SH-SY5Y (cell line): ENCODE measurements at regions not wholly inside any gene's neighbourhood (a gene's known extent, or its start where the extent isn't known, plus 50 kb on each side); places are given as distances from the start of the nearest gene placed in this dataset.

ENCODE experiments used
- GATA2 ChIP-seq: IDR thresholded peaks from 2 replicates; pipeline ENCODE4 v1.6.1; 2011; ENCODE audit warnings: mild to moderate bottlenecking, low read depth, low read length
- GATA3 ChIP-seq: IDR thresholded peaks from 2 replicates; pipeline ENCODE4 v1.6.1; 2011; ENCODE audit warnings: low read depth, mild to moderate bottlenecking, low read length, moderate library complexity

DNA sequence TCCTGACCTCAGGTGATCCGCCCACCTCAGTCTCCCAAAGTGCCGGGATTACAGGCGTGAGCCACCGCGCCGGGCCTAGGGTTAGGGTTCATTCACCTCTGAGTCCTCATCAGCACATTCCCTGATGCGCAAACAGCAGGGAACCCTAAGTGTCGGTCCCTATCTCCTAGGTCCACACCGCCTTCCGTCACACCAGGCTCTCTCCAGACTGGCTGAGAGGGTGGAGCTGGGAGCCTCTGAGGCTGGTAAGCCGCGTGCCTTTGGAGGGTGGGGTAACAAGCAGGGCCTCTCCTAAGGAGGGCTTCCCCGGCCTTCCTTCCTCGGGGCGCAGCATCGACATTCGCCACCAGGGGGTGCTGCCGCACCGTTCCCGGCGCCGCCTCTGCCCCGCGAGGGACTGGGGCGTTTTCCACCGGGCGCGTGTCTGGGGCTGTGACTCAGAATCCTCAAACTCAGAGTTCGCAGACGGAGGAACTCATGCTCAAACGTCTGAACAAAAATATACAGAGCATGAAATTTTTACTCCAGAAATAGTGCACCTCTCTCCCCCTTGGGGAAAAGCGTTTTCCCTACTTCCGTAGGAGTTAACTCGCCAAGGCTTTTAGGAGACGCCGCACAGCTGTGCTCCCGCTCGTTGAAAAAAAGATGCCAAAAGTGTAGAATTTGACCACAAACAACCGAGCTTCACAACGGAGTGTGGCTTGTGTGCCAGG is 63.9 kb upstream of the ASAP2 start:
- TF ChIP-seq GATA2 (no peak), GATA3 (no peak)

DNA sequence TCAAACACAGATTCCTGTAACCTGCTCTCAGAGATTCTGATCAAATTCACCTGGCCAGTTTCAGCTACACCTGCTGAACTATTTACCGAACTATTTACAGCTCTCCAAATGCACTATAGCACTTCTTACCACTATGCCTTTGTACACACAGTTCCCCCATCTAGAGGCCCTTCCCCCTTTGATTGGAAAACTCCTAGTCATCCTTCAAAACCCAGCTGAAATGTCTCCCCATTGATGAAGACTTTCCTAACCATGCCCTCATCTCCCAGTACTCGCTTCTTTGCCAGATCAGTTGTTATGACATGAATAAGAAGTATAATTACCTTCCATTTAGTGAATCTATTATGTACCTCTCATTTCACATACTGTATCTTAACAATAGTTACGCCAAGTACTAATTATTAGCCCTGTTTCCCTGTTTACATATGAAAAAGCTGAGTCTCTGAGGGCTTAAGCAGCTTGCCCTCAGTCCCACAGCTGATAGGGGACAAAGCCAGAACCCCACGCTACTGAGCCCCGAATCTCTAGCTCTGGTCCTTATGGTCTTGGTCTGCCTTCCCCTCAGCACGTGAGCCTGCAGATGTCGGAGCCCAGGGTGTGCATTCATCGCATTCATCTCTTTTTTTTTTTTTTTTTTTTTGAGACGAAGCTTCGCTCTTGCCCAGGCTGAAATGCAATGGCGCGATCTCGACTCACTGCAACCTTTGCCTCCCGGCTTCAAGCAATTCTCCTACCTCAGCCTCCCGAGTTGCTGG is 64.7 kb upstream of the ASAP2 start:
- no peak for TF ChIP-seq GATA2
- TF ChIP-seq GATA3 = no peak

DNA sequence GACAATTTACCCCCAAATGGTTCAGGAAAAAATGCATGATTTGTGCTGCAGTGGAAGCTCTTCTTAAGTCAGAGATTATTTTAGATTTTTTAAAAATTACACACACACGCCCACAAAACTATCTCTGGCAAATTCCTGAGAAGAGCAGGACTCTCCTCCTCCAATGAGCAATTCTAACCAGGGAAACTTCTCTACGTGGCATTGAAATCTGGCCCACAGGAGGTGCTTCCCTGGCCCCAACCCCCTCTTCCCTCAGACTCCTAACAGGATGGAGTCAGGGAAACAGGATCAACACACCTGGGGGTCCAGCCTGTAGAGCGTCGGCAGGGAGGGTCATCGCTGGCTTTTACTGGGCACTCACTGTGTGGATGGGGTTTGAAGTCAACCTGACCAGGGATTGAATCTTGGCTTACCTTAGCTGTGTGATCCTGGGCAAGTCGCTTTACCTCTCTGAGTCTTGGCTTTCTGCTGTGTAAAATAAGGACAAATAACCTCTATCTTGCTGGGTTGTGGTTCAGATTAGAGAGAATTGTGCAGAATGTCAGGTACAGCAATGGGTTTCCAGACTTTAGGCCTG is 65.4 kb upstream of the ASAP2 start:
- TF ChIP-seq GATA2 = no peak
- TF ChIP-seq GATA3 = no peak

- TF ChIP-seq GATA3 (no peak), GATA2 (no peak)
Observed at GRCh38 chr2:9140645-9141044, 66.0 kb upstream of the ASAP2 start.

GRCh38 chr2:9139491-9140443 is 66.8 kb upstream of the ASAP2 start:
- no peak for TF ChIP-seq GATA3
- TF ChIP-seq GATA2 = no peak

DNA sequence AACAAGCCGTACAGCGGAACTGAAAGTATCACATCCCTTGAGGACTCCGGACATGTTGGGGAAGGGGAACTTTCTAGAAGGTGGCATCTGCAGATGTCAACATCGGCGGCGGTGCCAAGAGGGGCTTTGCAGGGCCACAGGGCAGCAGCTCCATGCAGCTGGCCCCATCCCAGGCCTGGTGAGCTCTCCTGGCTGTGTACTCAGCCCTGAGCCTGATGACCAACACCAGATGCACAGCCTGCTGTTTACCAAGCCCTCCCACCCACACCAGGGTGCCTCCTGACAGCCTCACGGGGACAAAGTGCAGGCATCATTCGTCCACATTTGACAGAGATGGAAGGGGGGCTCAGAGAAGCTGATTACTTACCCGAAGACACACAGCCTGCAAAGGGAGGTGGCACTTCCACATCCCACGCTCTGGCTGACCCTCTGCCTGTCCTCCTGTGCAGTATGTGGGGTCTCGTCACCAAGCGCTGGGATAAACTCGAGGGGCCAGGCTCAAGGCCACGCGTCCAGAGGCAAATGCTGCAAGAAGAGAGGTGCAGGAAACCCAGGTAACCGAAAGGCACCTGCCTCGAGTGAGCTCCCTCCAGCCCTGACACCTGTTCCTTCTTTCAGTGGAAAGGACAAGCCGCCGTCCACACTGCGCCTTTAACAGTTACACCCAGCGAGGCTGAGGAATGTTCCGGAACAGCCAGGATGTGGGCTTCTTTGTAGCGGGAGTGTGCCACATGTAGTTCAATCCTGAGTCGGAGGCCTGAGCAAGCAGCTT is 69.0 kb upstream of the ASAP2 start:
- TF ChIP-seq GATA3 = no peak
- no peak for TF ChIP-seq GATA2

GRCh38 chr2:9135822-9136558 is 70.6 kb upstream of the ASAP2 start:
- TF ChIP-seq GATA3 (no peak), GATA2 (no peak)

DNA sequence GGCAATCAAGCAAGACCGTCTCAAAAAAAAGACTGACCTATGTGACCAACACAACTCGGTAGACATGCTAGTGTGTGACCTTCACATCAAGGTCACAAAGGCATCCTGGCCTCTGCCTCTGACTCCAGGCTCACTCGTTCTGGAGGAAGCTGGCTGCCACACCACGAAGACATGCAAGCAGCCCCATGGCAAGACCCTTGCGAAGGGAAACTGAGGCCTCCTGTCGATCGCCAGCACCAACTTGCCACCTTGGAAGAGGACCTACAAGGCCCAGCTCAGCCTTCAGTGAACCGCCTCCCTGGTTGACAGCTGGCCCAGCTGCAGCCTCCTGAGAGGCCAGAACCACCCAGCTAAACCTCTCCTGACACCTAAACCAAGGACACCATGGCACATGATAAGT is 79.3 kb upstream of the ASAP2 start:
- TF ChIP-seq GATA2 (no peak), GATA3 (no peak)

GRCh38 chr2:9126540-9126939 is 80.1 kb upstream of the ASAP2 start:
- TF ChIP-seq GATA2 = no peak
- TF ChIP-seq GATA3 = no peak

- no peak for TF ChIP-seq GATA3
- no peak for TF ChIP-seq GATA2
Observed at GRCh38 chr2:9124231-9124741, 82.3 kb upstream of the ASAP2 start.

DNA sequence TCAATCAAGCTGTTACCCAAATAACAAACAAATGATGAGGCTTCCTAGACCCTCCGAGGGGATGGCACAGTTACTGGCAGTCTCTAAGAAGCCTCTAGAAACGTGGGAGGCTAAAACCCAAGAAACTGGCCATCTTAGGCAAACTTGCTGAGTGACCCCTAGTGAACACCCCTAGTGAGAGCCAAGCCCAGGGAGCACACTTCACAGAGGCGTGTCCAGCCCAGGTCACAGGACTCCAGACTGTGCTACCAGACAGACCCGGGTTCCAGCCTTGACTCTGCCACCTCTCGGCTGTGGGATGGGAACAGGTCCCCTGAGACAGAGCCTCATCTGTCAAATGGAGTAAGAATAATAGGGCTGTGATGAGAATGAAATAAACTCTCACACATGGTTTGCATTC is 83.5 kb upstream of the ASAP2 start:
- TF ChIP-seq GATA3 (no peak), GATA2 (no peak)

DNA sequence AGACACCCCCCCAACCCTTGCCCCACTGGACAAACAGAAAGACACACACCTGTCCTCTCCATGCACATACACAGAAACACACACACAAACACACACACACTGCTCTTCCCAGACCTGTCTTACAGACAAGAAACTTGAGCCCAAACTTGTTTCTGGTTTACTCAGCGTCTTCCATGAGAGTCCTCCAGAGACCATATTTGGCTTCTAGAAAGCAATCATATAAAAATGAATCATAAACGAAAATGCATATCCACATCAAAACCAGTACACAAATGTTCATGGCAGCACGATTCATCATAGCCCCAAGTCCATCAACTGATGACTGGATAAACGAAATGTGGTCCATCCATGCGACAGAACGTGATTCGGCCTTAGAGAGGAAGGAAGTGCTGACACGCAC is 84.2 kb upstream of the ASAP2 start:
- TF ChIP-seq GATA3 (no peak), GATA2 (no peak)

GRCh38 chr2:9118383-9118960 is 88.1 kb upstream of the ASAP2 start:
- no peak for TF ChIP-seq GATA3
- TF ChIP-seq GATA2 = no peak
